CD4-positive, alpha-beta T cell treated with Interleukin-17A for 1 hour (primary cell): ENCODE measurements at regions not wholly inside any gene's neighbourhood (a gene's known extent, or its start where the extent isn't known, plus 50 kb on each side); places are given as distances from the start of the nearest gene placed in this dataset.
"Not testable (repeated sequence)": the region's sequence is repeated elsewhere in the genome, so short reads cannot be mapped to it uniquely, and the experiment has no call there.

Experiments
- DNase-seq: peaks from one replicate; pipeline ENCODE4 v3.0.0-alpha.2; 2020

- not testable (repeated sequence) for DNase-seq
These were observed 260.8 kb downstream of the C11orf87 start for GRCh38 chr11:109682788-109683187.

- no peak for DNase-seq
These were observed 273.7 kb downstream of the C11orf87 start for GRCh38 chr11:109695696-109696095.

- no peak for DNase-seq
These were observed 274.4 kb downstream of the C11orf87 start for GRCh38 chr11:109696191-109696897.

GRCh38 chr11:109697140-109697843, 275.3 kb downstream of the C11orf87 start:
- peak; percentile 0 for DNase-seq

GRCh38 chr11:109698237-109698636, 276.2 kb downstream of the C11orf87 start:
- DNase-seq = no peak

- DNase-seq = no peak
These were observed 282.4 kb downstream of the C11orf87 start for GRCh38 chr11:109704432-109704831.

- DNase-seq = no peak
These were observed 285.0 kb downstream of the C11orf87 start for GRCh38 chr11:109706945-109707344.

- no peak for DNase-seq
These were observed 285.4 kb downstream of the C11orf87 start for GRCh38 chr11:109707411-109707810.

- DNase-seq = no peak
These were observed 286.2 kb downstream of the C11orf87 start for GRCh38 chr11:109708184-109708583.

GRCh38 chr11:109714444-109714843, 292.5 kb downstream of the C11orf87 start:
- DNase-seq = not testable (repeated sequence)

GRCh38 chr11:109715424-109715823, 293.4 kb downstream of the C11orf87 start:
- not testable (repeated sequence) for DNase-seq

GRCh38 chr11:109726061-109726460, 304.1 kb downstream of the C11orf87 start:
- no peak for DNase-seq

- no peak for DNase-seq
These were observed 306.1 kb downstream of the C11orf87 start for GRCh38 chr11:109728056-109728455.

- no peak for DNase-seq
These were observed 307.8 kb downstream of the C11orf87 start for GRCh38 chr11:109729761-109730160.

GRCh38 chr11:109730669-109731068, 308.7 kb downstream of the C11orf87 start:
- no peak for DNase-seq

- DNase-seq = no peak
These were observed 309.5 kb downstream of the C11orf87 start for GRCh38 chr11:109731451-109731850.

GRCh38 chr11:109733245-109733644, 311.3 kb downstream of the C11orf87 start:
- DNase-seq = no peak

- DNase-seq = no peak
These were observed 312.6 kb downstream of the C11orf87 start for GRCh38 chr11:109734566-109734965.

- no peak for DNase-seq
These were observed 313.1 kb downstream of the C11orf87 start for GRCh38 chr11:109735128-109735527.

GRCh38 chr11:109739379-109739778, 317.4 kb downstream of the C11orf87 start:
- no peak for DNase-seq

GRCh38 chr11:109745996-109746625, 324.1 kb downstream of the C11orf87 start:
- no peak for DNase-seq

- no peak for DNase-seq
These were observed 325.8 kb downstream of the C11orf87 start for GRCh38 chr11:109747839-109748238.

GRCh38 chr11:109749476-109749875, 327.5 kb downstream of the C11orf87 start:
- DNase-seq = no peak

GRCh38 chr11:109750964-109751363, 329.0 kb downstream of the C11orf87 start:
- no peak for DNase-seq
